ENCODE measurements at regions not wholly inside any gene's neighbourhood (a gene's known extent, or its start where the extent isn't known, plus 50 kb on each side); places are given as distances from the start of the nearest gene placed in this dataset.

DNA sequence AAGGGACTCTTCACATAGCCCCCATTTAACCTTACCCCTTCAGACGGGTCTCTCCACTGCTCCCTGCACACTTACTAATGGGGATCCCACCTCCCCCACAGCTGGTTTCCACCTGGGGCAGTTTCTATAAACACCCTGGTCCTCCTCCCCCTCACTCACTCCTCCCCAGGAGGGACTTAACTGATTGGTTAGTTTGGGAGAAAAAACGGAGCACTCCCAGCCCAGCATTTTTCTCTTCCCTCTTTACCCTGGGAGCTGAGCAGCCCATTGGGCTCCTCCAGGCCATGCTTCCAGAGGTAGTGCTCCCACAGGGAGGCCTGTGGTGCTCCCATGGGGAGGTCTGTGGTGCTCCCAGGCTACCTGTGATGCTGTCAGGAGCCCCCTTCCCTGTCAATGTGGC lies 93.7 kb downstream of the MIS18A start:
- TF ChIP-seq, protein P1, sequence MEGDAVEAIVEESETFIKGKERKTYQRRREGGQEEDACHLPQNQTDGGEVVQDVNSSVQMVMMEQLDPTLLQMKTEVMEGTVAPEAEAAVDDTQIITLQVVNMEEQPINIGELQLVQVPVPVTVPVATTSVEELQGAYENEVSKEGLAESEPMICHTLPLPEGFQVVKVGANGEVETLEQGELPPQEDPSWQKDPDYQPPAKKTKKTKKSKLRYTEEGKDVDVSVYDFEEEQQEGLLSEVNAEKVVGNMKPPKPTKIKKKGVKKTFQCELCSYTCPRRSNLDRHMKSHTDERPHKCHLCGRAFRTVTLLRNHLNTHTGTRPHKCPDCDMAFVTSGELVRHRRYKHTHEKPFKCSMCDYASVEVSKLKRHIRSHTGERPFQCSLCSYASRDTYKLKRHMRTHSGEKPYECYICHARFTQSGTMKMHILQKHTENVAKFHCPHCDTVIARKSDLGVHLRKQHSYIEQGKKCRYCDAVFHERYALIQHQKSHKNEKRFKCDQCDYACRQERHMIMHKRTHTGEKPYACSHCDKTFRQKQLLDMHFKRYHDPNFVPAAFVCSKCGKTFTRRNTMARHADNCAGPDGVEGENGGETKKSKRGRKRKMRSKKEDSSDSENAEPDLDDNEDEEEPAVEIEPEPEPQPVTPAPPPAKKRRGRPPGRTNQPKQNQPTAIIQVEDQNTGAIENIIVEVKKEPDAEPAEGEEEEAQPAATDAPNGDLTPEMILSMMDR (conservative IDR thresholded peaks at IDR 0.05; ENCODE audit: low read depth): no peak
- no peak for DNase-seq (ENCODE audit: low spot score)
- CTCF ChIA-PET: no interaction called here
- POLR2A ChIA-PET (ENCODE audit: low non-redundant PET): no interaction called here
- H3K27ac ChIP-seq: no peak overlapping the region

DNA sequence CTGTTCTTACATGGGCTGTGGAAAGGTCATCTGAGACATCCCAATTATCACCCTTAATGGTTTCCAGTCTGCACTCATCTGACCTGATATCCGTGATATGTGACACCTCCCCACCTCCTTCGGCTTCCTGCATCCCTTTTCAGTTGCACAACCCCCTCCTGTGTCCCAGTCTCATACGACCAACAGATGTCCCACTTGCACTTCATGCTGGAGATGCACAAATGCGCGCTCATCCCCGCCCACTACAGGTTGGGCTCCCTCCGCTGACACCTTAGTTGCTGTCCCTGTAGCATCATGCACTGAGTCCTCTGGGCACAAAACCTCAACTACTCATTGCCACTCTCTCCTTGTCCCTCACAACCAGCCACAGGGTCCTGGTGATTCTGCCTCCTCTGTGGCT lies 94.4 kb downstream of the MIS18A start:
- TF ChIP-seq, protein P1 (conservative IDR thresholded peaks at IDR 0.05; ENCODE audit: low read depth): no peak
- DNase-seq (ENCODE audit: low spot score): no peak
- ChIA-PET CTCF (no interaction called here), POLR2A (ENCODE audit: low non-redundant PET) (no interaction called here)
- H3K27ac ChIP-seq: no peak overlapping the region

DNA sequence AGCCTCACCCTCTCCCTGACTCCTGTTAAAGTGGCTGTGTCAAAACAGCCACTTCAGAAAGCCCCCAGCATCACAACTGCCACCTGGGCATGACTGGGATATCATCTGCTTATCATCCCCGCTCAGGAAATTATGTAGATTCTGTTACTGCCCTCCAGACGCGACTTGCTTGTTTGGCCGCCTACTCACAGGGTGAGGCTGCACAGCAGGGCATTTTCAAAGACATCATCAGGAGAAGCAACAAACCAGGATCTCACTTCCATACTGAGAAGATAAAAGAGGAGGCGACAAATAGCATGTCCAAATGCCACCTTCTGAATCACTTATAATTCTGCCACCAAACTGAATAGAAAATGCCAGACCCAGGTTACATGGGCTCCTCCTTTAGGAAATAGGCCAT lies 94.8 kb downstream of the MIS18A start:
- POLR2A ChIA-PET (ENCODE audit: low non-redundant PET): no interaction called here
- DNase-seq (ENCODE audit: low spot score): no peak
- no peak overlapping the region for H3K27ac ChIP-seq
- CTCF ChIA-PET: no interaction called here
- TF ChIP-seq, protein P1 (conservative IDR thresholded peaks at IDR 0.05; ENCODE audit: low read depth): no peak

DNA sequence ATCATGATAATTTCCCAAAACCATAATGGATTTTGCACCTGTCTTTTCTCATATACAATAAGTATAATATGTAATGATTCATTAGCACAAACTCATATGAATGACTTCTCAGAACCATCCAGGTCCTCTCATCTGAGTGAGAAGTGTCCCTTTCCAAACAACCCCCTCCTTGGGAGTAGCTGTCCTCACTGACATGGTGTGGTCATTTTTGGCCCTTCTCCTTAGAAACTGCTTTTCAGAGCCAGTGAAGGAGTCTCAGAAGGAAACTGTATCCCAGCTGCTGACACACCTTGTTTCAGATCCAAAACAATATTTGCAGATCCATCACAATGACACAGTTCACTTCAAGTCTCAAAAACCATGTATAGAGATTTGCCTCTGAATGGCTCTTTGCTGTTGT lies 95.5 kb downstream of the MIS18A start:
- H3K27ac ChIP-seq: no peak overlapping the region
- TF ChIP-seq, protein P1 (conservative IDR thresholded peaks at IDR 0.05; ENCODE audit: low read depth): no peak
- ChIA-PET CTCF (no interaction called here), POLR2A (ENCODE audit: low non-redundant PET) (no interaction called here)
- DNase-seq (ENCODE audit: low spot score): no peak

DNA sequence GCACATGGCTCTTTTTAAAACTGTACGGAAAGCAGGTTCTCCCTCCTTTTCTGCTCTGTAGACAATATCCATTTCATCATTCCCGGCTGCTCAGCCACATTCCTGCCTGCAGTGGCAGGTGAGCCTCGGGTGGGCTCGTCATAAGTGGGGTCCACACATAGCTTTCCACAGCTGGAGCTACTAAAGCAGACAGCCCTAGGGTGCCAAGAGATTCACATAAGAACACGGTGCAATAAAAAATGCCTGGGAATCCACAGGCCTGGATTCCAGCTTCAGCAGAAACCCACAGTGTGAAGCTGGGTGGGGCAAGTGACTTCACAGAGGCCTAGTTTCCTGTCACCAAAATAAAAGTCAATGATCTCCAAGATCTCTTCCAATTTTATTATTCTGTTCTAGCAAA lies 96.4 kb downstream of the MIS18A start:
- DNase-seq (ENCODE audit: low spot score): no peak
- TF ChIP-seq, protein P1 (conservative IDR thresholded peaks at IDR 0.05; ENCODE audit: low read depth): no peak
- H3K27ac ChIP-seq: no peak overlapping the region
- ChIA-PET CTCF (no interaction called here), POLR2A (ENCODE audit: low non-redundant PET) (no interaction called here)

DNA sequence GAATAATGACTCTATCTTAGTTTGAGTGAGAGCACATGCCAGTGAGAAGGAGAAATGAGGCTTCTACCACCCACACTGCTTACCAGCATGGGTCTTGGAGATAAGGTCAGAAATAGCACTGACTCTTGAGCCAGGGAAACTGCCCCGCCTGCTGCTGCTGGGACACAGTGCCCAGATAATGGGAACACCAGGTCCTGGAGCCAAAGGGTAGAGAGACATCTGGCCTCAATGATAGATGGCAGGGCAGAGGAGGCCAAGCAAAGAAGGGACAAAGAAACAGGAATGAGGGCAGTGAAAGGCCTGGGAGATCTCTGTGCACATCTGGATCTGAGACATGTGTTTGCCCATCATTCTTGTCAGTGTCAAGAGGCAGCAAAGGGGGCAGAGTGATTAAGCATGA lies 97.4 kb downstream of the MIS18A start:
- TF ChIP-seq, protein P1 (conservative IDR thresholded peaks at IDR 0.05; ENCODE audit: low read depth): no peak
- no peak for DNase-seq (ENCODE audit: low spot score)
- CTCF ChIA-PET: no interaction called here
- no peak overlapping the region for H3K27ac ChIP-seq
- POLR2A ChIA-PET (ENCODE audit: low non-redundant PET): interaction anchor here (0.8 kb wide), 1 partner anchor 105 kb away, joined by 3 read pairs; no protein-coding TSS in a partner anchor

DNA sequence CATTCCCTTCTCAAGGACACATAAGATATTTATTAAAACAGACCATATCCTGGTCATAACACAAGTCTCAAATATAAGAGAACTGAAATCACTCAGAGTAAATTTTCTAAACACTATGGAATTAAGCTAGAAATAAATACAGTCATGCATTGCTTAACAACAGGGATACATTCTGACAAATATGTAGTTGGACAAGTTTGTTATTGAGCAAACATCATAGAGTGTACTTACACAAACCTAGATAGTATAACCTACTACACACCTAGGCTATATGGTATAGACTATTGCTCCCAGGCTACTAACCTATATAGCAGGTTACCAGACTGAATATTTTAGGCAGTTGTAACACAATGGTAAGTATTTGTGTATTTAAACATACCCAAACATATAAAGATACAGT lies 104.0 kb downstream of the MIS18A start:
- TF ChIP-seq, protein P1 (conservative IDR thresholded peaks at IDR 0.05; ENCODE audit: low read depth): no peak
- POLR2A ChIA-PET (ENCODE audit: low non-redundant PET): no interaction called here
- H3K27ac ChIP-seq: no peak overlapping the region
- DNase-seq (ENCODE audit: low spot score): no peak
- CTCF ChIA-PET: no interaction called here

All from RWPE1 (cell line).